HCEC 1CT (cell line): ENCODE measurements at regions not wholly inside any gene's neighbourhood (a gene's known extent, or its start where the extent isn't known, plus 50 kb on each side); places are given as distances from the start of the nearest gene placed in this dataset.
A peak's percentile ranks its signal among the peaks of the same experiment; 100 is the strongest.

Source experiments
- DNase-seq: peaks from one replicate; pipeline ENCODE4 v3.0.0-alpha.2; 2017

DNA sequence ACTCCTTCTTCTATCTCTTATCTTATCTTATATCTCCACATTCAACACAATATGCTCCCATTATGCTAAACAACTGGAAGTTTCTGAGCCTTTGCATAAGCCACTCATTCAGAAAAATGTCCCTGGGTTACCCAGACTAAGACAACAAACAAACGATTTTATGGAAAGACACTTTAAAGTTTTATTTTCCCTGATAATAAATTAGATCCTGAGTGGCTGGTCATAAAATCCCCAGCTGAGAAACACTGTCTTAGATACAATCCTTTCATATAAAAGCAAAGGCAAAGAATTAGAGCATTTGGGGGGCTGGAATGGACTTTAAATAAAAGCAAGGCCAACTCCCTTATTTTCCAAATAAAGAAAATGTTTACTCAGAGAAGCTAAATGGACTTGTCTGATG is 322.3 kb downstream of the GBE1 start:
- no peak for DNase-seq

DNA sequence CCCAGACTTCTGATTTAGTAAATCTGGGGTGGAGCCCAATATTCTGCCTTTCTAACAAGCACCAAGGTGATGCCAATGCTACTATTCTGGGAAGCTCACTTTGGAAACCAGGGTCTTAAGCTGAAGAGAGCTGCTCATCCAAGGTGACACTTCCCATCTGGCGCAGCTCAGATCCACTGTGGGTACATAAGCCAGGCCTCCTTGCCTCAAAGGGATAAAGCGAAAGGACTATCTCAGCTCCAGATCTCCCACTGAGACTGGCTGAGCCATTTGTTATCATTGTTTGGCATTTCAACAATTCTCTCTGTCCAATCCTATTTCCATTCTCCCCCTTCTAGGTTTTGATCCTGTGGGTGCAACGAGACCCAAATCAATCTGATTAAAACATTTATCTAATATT is 323.8 kb downstream of the GBE1 start:
- no peak for DNase-seq

DNA sequence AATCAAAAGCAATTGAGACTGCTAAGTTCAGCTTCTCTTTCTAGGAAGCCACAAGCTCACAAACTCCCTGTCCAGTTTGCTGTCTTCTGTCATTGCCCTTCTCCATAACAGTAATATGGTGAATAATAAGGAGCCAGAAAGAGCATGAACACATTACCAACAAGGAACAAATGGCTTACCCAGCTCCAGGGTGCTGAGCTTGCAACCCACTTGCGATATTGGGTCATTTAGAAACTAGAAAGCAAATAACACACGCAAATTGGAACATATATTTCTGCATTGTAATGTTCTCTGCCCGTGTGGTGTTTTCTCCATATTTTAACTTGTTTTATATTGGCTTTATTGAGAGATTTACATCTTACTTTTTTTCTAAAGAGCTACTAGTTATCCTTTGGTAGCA is 325.3 kb downstream of the GBE1 start:
- no peak for DNase-seq

DNA sequence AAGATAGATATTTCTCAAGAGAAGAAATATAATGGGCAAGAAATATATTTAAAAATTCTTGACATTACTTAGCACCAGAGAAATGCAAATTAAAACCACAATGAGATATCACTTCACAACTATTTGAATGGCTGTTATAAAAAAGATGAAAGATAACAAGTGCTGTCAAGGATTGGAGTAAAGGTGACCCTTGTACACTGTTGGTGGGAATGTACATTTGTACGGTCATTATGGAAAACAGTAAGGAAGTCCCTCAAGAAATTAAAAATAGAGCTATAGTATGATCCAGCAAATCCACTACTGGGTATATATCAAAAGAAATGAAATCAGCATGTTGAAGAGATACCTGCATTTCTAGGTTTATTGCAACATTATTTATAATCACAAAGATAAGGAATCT is 326.4 kb downstream of the GBE1 start:
- no peak for DNase-seq

DNA sequence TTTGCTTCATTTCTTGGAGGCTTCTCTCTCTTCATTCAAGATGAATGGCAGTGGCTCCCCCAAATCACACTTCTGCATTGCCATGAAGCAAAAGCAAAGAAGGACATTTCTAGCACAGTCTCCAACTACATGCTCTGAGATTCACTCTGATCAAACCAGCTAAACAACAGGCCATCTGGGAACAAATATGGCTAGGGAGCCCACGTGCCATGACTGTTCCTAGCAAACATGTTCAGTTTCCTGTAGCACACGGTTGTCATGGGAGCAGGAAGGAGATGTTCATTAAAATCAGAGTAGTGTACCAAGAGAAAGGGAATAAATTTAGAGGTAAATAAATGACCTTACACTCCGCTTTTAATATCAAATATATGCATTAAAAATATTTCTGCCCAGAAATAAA is 327.3 kb downstream of the GBE1 start:
- DNase-seq, result no peak

DNA sequence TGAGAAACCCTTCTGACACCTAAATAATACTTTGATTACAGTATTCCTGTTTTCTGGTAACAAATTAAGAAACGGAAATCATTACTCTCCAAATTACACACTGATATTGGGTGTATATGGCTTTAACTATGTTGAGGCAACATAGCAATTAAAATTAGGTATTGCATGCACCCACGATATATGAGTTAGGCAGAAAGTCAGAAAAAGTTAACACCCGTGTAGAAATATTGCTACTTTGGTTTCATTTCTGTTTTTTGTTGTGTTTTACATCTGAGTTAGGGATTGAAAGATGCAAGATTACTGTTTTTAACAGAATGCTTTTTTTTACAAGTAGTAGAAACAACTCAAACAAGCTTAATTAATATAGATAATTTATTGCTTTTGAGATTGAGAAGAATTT is 327.8 kb downstream of the GBE1 start:
- DNase-seq, result no peak

DNA sequence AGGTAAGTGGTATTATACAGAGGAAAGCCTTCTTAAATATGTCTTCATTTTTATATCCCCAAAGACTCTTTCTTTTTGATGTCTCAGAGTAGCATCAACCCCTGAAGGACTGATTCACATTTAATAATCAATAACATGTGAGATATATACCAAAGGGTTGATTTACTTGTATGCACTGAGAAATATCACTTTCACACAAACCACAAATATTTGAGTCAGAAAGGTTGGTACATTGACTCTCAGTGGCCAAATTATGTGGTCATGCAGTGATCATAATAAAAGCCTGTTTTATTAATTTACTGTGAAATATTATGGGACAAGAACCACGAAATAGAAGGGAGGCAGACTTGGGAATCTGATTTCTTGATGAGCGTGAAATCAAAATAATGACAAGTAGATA is 329.0 kb downstream of the GBE1 start:
- no peak for DNase-seq

DNA sequence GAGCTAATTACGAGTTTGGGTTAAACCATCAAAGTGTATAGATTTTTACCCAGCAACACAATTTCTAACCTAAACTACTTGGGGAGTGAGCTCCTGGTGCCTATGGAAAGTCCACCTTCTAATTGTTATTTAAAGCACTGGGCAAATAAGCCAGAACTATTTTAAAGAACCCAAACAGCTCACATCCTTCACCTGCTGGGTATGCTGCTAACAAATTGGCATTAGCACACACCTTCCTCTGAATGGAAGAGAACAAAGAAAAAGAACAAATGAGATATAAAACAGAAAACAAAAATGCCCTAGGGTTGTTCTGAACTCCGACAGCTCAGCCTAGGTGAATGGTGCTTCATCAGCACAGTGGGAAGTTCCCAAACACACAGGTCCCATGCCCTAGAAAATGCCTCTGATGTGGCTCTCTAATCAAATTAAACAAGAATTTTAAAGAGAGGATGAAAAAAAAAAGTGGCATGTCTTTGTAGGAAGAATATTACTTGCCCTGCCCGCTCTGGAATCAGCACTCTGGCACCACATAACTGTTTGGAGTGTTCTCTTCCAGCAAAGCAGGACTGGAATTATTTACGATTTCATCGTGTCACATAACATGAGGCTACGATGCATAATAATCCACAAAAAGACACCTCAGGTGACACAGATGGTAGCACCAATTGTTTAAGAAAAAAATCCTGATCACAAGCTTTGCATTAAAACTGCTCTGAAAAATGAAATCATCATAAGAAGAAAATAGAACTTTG is 334.4 kb downstream of the GBE1 start:
- no peak for DNase-seq

DNA sequence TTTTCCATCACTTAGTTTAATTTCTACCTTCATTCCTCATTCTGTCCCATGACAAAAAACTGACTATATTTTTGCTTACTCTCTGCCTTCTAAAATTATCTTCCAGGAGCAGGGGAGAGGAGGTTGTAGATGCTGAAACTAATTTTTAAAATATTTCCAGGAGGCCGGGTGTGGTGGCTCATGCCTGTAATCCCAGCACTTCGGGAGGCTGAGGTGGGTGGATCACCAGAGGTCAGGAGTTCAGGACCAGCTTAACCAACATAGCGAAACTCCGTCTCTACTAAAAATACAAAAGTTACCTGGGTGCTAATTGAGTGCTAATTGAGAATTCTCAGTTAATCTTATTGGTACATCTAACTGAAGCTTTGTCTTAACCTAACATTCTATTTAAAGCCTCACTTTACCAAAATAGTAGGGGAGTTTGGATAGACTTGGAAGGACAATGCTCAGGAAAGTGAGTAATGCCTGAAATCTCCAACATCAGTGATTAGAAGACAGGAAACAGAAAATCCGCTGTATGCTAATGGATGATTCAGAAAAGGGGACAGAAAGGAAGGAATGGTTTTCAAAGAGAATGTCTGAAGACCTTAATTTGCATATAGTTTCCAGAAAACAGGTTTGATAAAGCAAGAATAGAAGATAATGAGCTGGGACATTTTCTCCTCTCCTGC is 336.1 kb downstream of the GBE1 start:
- DNase-seq, result no peak

DNA sequence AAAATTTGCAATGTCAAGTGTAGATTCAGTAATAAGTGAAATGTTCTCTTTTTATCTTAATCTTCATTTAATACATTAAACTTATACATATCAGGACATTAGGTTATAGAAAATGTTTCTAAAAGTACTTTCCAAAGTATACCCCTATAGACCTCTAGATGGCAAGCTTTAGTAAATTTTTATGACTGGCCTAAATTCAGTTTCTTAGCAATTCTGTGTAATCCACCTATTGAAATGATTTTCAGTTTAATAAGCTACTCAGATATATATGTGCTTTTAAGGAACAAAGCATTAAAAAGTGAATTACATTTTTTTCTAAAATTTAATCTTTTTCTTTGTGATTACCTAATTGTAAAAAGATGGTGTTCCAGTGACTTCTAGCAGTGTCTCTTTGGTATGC is 342.2 kb downstream of the GBE1 start:
- peak; percentile 36 for DNase-seq

DNA sequence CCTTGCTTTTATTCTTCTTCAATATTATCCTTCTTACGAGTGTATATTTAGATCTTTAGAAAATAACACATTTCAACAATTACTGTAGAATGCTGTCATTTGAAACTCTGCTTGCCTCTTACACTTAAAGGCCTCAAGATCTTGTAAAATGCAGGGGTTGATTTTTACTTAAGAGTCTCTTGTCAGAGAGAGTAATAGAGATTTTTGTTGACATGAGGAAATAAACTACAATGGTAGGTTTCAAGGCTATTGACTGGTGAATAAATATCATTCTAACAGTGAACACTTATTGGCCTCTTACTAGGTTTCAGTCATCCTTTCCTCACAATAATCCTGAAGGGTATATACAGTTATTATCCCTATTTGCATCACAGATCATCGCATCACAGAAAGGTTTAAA is 344.6 kb downstream of the GBE1 start:
- DNase-seq, result no peak

DNA sequence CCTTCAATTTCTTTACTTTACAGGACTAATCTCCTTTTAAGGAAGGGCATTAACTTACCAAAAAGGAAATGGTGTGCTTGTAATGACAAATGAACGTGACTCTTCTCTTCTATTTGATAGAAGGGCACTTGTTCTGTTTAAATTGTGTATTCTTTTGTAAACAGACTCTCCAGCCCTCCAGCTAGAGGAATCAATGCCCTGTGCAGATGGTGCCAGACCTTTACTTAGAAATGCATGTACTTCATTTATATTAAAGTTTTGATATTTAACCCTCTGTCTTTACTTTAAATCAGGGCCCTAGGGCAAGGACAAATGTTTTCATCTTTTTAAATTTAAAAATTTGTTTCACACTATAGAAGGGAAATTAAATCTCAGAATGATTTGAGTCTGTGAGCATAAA is 355.1 kb downstream of the GBE1 start:
- no peak for DNase-seq

DNA sequence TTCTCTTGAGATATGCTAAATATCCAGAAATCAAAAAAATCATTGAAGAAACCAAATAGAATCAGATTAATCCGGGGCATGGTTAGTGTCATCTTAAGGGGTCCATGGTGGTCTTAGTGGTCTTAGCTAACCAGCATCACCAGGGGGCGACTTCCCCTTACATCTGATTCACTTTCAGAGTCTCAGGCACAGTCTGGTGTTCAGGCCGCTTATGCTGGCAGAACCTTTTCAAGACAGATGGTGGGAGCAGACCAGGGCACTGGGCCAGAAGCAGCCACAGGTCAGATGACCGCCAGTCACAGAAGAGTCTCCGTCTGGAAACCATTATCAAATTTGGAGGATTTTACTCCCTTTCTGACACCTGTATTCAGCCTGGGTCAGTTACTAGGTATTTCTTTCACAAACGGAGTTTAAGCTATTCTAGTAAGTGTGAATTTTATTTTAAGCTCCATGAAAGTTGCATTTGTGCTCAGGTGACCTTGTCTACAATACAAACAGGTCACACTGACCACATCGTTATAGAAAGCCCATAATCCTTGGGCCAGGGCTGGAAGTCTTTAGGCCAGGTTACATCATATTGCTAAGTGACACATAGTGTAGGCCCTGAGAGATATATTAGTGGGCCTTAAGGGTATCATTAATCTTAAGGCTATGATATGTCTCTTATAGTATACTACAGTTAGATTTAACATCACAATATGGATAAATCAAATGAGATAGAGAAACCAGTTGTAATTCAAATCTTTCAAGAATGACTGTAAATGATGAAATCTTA is 365.5 kb downstream of the GBE1 start:
- DNase-seq, result no peak

DNA sequence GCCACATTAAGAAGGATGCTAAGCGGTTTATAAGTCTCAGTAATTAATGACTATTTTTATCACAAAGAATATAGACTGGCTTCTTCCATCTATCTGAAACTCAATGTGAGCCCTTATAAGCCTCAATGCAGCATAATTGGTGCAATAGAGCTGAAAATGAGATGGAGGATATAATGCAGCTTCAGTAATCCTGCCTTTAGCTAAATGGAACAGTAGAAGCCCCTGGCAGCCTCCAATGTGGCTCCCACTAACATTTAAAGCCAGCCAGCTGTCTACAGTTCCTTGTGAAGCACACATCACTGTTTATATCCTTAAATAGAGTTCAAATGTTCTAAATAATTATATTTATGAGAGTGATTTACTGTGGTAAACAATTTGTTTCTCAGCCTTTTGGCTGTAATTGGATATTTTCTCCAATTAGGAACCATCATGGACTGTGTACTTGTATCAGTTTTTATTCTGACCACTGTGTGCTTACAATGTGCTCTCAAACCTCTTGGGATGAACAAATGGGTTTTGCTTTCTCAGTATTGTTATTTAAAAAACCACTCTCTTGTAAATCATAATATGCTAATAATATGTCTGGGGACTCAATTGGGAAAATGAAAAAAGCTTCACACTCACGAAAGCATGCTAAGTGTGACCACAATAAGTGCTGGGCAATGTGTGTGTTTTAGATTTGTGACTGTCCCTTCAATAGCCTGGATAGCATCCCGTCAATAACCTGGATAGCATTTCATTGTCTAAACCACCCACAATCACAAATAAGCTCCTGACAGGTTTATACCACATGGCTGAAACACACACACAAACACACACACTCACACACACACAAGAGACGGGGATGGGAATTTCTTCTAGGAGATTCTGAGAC is 366.6 kb downstream of the GBE1 start:
- no peak for DNase-seq

DNA sequence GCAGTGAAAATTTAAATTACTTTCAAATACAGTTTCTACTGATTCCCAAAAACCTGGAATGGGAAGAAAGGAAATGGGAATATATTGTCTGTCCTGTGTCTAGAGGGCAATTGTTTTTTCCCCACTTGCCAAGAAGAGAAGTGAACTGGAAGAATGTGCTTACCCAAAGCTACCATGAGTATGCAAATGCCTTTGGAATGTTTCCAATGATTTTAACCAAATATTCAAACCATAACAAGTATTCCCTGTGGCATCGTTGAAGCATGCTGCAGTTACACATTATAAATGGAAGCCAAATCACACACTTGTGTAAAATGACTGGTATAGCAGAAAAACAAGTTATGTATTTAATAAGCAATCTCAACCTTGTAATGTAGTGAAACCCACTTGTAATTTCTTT is 368.2 kb downstream of the GBE1 start:
- DNase-seq, result no peak

DNA sequence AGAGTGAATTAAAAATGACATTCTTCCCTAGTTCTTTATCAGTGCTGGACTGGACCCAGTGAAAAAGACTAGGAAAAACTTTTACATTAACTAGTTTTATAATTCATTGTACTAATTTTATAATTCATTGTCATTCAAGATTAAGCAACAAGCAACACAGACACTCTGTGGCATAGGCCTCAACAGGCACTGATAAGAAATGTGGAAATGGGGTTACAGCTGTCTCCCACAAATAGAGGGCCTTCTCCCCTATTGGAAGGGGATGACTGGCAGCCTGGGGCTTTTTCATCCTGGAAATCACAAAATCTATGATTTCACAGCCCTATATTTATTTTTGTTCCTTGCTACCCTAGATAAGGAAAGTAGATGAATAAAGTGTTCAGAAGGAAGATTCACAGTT is 370.6 kb downstream of the GBE1 start:
- DNase-seq, result no peak

DNA sequence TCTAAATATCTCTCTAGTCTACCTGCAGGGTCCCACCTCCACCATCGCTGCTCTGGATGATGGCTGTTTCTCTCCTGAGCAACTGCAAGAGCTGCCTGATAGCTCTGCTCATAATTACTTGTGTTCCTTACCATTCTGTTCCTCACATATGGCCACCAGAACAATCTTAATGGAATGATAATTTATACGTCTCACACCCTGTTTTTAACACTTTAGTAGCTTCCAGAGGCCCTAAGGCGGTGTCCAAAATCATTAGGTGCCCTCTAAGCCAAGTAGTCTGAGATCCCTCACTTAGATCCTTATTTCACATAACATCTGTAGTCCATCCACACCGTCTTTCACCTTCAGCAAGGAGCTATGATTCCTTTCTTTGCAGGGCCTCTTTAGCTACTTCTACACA is 373.3 kb downstream of the GBE1 start:
- DNase-seq, result no peak

DNA sequence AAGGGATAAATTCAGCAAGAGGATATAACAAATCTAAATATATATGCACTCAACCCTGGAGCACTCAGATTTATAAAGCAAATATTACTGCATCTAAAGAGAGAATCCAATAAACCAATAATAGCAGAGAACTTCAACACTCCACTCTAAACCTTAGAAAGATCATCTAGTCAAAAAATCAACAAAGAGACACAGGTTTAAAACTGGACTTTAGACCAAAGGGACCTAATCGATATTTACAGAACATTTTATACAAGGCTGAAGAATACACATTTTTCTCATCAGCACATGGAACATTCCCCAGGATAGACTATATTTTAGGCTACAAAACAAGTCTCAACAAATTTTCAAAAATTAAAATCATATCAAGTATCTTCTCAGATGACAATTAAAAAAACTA is 379.0 kb downstream of the GBE1 start:
- DNase-seq, result no peak

DNA sequence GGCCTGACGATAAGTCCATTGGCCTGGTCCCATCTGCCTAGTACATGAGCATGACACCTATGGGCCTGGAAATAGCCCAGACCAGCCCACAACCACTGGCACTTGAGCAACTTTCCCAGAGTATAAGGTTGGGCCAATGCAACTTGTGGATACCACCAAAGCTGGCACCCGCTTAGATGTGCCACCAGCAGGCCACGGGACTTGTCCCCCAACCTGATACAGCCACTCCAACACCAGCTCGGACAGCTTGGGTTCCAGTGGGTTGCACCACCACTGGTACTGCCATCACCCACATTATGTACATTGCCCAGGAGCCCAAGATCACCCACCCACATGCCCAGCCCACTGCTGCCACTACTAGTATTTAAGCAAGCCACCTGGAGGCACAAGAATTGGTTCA is 381.2 kb downstream of the GBE1 start:
- no peak for DNase-seq

DNA sequence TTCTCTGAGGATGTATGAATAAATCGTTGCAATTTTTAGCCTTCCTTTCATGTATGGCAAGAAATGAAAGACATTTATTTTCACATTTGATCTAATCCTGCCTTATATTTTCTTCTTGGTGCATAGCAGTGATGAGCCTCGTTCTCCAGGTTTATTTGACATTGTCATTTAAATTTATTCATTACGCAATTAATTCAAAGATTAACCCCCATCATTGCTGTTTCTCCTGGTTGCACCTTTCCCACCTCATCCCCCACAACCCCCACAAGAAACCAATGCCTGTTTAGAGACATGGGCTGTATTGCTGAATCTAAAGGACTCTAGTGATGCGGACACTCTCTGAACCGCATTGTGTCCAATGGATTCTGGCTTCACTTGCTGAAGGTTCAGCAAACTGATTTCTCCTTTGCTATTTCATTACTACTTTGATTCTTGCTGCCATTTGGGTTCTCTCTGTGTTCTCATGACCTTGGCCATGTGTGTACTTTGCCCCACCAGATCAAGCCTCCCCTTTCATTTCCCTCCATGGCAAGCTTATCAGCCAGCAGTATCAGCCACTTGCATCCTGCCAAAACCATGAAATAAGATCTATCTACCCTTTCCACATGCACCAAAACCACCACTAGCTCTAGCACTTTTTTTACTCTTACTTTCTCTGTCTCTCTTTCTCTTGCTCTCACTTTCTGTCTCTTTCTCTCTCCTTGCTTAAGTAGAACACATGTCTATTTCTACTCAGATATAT is 382.7 kb downstream of the GBE1 start:
- no peak for DNase-seq

DNA sequence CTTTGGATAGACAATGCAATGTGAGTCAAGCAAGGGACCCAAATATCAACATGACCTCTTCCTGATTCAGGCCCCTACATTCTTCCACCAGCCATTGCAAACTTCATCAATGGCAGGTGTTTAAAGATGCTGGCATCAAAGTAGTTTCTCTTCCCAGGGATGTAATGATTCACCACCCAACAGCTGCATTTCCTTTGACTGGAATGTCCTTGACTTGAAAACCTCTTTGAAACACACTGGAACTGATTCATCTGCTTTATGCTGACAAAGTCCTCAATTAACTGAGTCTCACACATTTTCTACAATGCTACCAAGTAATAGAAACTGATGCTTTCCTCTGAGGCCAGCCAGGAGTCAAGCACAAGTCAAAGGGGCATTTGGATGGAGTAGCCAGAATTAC is 385.5 kb downstream of the GBE1 start:
- DNase-seq, result no peak

DNA sequence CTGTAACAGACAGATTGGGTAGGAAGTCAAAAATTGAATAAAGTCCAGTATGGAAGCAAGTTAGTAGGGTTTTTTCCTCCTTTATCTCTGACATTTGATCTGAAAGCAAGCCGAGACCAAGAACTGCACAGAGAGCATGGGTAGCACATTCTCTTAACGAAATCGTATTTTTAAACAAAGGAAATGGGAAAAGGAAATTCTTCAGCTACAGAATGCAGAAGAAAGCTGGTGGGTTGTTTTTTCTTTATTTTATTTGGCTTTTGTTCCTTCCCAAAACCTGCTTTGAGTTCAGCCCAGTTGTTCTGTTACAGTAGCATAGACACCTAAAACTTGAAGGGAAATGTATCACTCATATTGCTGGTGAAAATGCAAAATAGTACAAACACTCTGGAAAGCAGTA is 397.0 kb downstream of the GBE1 start:
- DNase-seq, result no peak
